GM12878 (cell line): ENCODE measurements at regions not wholly inside any gene's neighbourhood (a gene's known extent, or its start where the extent isn't known, plus 50 kb on each side); places are given as distances from the start of the nearest gene placed in this dataset.

Experiments used
- ATAC-seq: fragments of 200-7000 bp; cut with Tn5 transposase; 3 replicates; pipeline ENCODE4 v1.9.1; 2020; ENCODE audit warnings: mild to moderate bottlenecking, moderate library complexity
- BruUV-seq: library from RNA; stranded (reverse); fragments of 400-500 nt; replicated peaks from 2 replicates; lab custom pipeline; 2021; lab: Mats Ljungman, UMichigan
- CTCF ChIA-PET: fragments of 300-600 bp; sonication (Branson Sonifier 250); formaldehyde crosslinking; extraction: SDS; loops from one replicate; lab custom pipeline; 2021; ENCODE audit warnings: inconsistent platforms; lab: Yijun Ruan, JAX
- POLR2A ChIA-PET: fragments of 350-600 bp; formaldehyde crosslinking; extraction: SDS; loops from one replicate; lab custom pipeline; 2021; ENCODE audit warnings: inconsistent platforms; lab: Charles Lee
- RAD21 ChIA-PET: fragments of 300-600 bp; sonication (Branson Sonifier 250); formaldehyde crosslinking; loops from one replicate; lab custom pipeline; 2023; ENCODE audit warnings: antibody characterized with exemption; ENCODE audit not compliant: unreplicated experiment; lab: Charles Lee
- SMC1A ChIA-PET: fragments of 300-600 bp; sonication (Branson Sonifier 250); formaldehyde crosslinking; loops from one replicate; lab custom pipeline; 2023; ENCODE audit not compliant: unreplicated experiment, uncharacterized antibody; lab: Charles Lee
- DNase-seq: peaks from one replicate; pipeline ENCODE4 v3.0.0-alpha.2; 2011; ENCODE audit warnings: low read depth, low spot score
- FAIRE-seq: peaks from 3 replicates; lab custom pipeline; 2011; peaks lifted over from hg19 to GRCh38; lab: Jason Lieb, UNC
- H2AFZ ChIP-seq: 2 replicates; pipeline ENCODE4 v1.6.0; 2011; ENCODE audit warnings: low read depth, low read length, control low read depth; ENCODE audit not compliant: control insufficient read depth
- H3K27ac ChIP-seq: 2 replicates; pipeline ENCODE4 v1.5.1; 2011; ENCODE audit warnings: control low read depth; ENCODE audit not compliant: control insufficient read depth, insufficient read depth
- H3K27me3 ChIP-seq, 2 experiments: replicated peaks in 1 of 2; 2 replicates each; pipeline versions ENCODE4 v1.6.0 to v1.6.1; 2011; ENCODE audit warnings: low read length in 1 of 2; ENCODE audit not compliant: control insufficient read depth in 2 of 2, insufficient read depth in 2 of 2
- H3K36me3 ChIP-seq, 2 experiments: 2 replicates each; pipeline ENCODE4 v1.5.1; 2011; ENCODE audit warnings: low read length in 1 of 2; ENCODE audit not compliant: control insufficient read depth in 2 of 2, insufficient read depth in 2 of 2
- H3K4me1 ChIP-seq: 2 replicates; pipeline ENCODE4 v1.6.1; 2011; ENCODE audit warnings: mild to moderate bottlenecking, low read length, moderate library complexity, mixed read lengths; ENCODE audit not compliant: control insufficient read depth, insufficient read depth
- H3K4me2 ChIP-seq: 2 replicates; pipeline ENCODE4 v1.6.0; 2011; ENCODE audit warnings: control low read depth; ENCODE audit not compliant: control insufficient read depth, insufficient read depth
- H3K4me3 ChIP-seq: fragments of 200-600 bp; sonication (generic); 2 replicates; pipeline ENCODE4 v1.5.1; 2016
- H3K79me2 ChIP-seq: 2 replicates; pipeline ENCODE4 v1.6.0; 2011; ENCODE audit warnings: low read length; ENCODE audit not compliant: control insufficient read depth, insufficient read depth
- H3K9ac ChIP-seq: 2 replicates; pipeline ENCODE4 v1.8.0; 2011; ENCODE audit warnings: low read length, control low read depth, mixed read lengths; ENCODE audit not compliant: control insufficient read depth, insufficient read depth
- H3K9me3 ChIP-seq: replicated peaks from 3 replicates; pipeline ENCODE4 v1.5.1; 2011; ENCODE audit warnings: mild to moderate bottlenecking, low read length; ENCODE audit not compliant: control insufficient read depth, insufficient read depth
- H4K20me1 ChIP-seq: 2 replicates; pipeline ENCODE4 v1.6.0; 2011; ENCODE audit not compliant: control insufficient read depth, insufficient read depth
- CBFB ChIP-seq: IDR thresholded peaks from 2 replicates; pipeline ENCODE4 v1.6.1; 2016; ENCODE audit warnings: antibody characterized with exemption, low read depth
- HDAC6 ChIP-seq: fragments of 200-600 bp; sonication (generic); IDR thresholded peaks from one replicate; pipeline ENCODE4 v1.8.0; 2017; ENCODE audit warnings: antibody characterized with exemption; ENCODE audit not compliant: unreplicated experiment
- KLF5 ChIP-seq: fragments of 450-650 bp; IDR thresholded peaks from 2 replicates; pipeline ENCODE4 v1.6.1; 2014; ENCODE audit warnings: mild to moderate bottlenecking; ENCODE audit not compliant: partially characterized antibody
- NFXL1 ChIP-seq: fragments of 450-650 bp; IDR thresholded peaks from 2 replicates; pipeline ENCODE4 v1.6.1; 2017; ENCODE audit warnings: antibody characterized with exemption, mild to moderate bottlenecking, borderline replicate concordance
- NR2F1 ChIP-seq: fragments of 450-650 bp; conservative IDR thresholded peaks from 2 replicates; pipeline ENCODE4 v1.6.1; 2017; ENCODE audit warnings: mild to moderate bottlenecking
- POLR2A ChIP-seq: IDR thresholded peaks from 2 replicates; pipeline ENCODE4 v1.6.1; 2011; ENCODE audit warnings: low read depth, mild to moderate bottlenecking, low read length
- RAD21 ChIP-seq: IDR thresholded peaks from 2 replicates; pipeline ENCODE4 v1.6.1; 2011; ENCODE audit warnings: mild to moderate bottlenecking, low read depth, low read length, moderate library complexity; ENCODE audit not compliant: insufficient read depth
- RBBP5 ChIP-seq: fragments of 200-600 bp; sonication (generic); conservative IDR thresholded peaks from 2 replicates; pipeline ENCODE4 v1.6.1; 2016
- SKIL ChIP-seq: fragments of 450-650 bp; IDR thresholded peaks from 2 replicates; pipeline ENCODE4 v1.6.1; 2017; ENCODE audit warnings: mild to moderate bottlenecking, low read depth, inconsistent platforms; ENCODE audit not compliant: poor library complexity, severe bottlenecking
- SRF ChIP-seq, 2 experiments: IDR thresholded peaks; 2 replicates each; pipeline ENCODE4 v1.6.1; 2011; ENCODE audit warnings: low read depth in 2 of 2, low read length in 2 of 2, mild to moderate bottlenecking in 1 of 2, moderate library complexity in 1 of 2
- YBX1 ChIP-seq: fragments of 450-650 bp; IDR thresholded peaks from 2 replicates; pipeline ENCODE4 v1.6.1; 2016; ENCODE audit warnings: antibody characterized with exemption
- ZNF24 ChIP-seq: fragments of 450-650 bp; IDR thresholded peaks from 2 replicates; pipeline ENCODE4 v1.6.1; 2017; ENCODE audit warnings: antibody characterized with exemption, mild to moderate bottlenecking
- ZNF592 ChIP-seq: fragments of 450-650 bp; IDR thresholded peaks from 2 replicates; pipeline ENCODE4 v1.6.1; 2017; ENCODE audit warnings: mild to moderate bottlenecking, moderate library complexity
- ZSCAN29 ChIP-seq: fragments of 450-650 bp; IDR thresholded peaks from 2 replicates; pipeline ENCODE4 v1.6.1; 2017; ENCODE audit warnings: mild to moderate bottlenecking, moderate library complexity
- in situ Hi-C: fragments of 300-500 bp; cut with MboI; formaldehyde crosslinking; loops from 9 replicates; pipeline ENCODE4 v1.14.3; 2018; ENCODE audit warnings: mixed read lengths
- intact Hi-C: fragments of 100-400 bp; cut with micrococcal nuclease; formaldehyde crosslinking; loops from one replicate; pipeline ENCODE4 v1.14.2; 2022; ENCODE audit not compliant: unreplicated experiment

- TF ChIP-seq CBFB (no peak), POLR2A (no peak), HDAC6 (no peak), NR2F1 (no peak)
Measured at GRCh38 chr2:122531290-122532071, 776.0 kb downstream of the TSN start (continued).

- no TSS peak for BruUV-seq
- in situ Hi-C loops (no loop called here), intact Hi-C loops (no loop called here)
- no peaks in the 10 kb centered on the region for H3K4me1 ChIP-seq
- POLR2A ChIA-PET, result interaction anchor here (1.4 kb wide), 1 partner anchor 208 kb away, joined by 6 read pairs; no protein-coding TSS in a partner anchor
- no peaks in the 10 kb centered on the region for H3K79me2 ChIP-seq
- no peak overlapping the region for H3K4me2 ChIP-seq
- SMC1A ChIA-PET, result interaction anchor here (1.1 to 2.4 kb wide), 6 partner anchors 35 to 213 kb away, joined by 3 to 7 read pairs (median 5); no protein-coding TSS in a partner anchor
- H3K27ac ChIP-seq, result no peak overlapping the region
- no peaks in the 10 kb centered on the region for H3K27me3 ChIP-seq
- FAIRE-seq, result no peak
- H3K4me3 ChIP-seq, result no peak overlapping the region
- no peaks in the 10 kb centered on the region for H4K20me1 ChIP-seq
- CTCF ChIA-PET, result interaction anchor here (0.6 to 1.3 kb wide), 5 partner anchors 12 to 1264 kb away, joined by 3 to 4 read pairs (median 3); no protein-coding TSS in a partner anchor
- no peak for ATAC-seq
- no peak overlapping the region for H2AFZ ChIP-seq
- no peak for DNase-seq
- RAD21 ChIA-PET, result interaction anchor here (1.5 kb wide), 1 partner anchor 209 kb away, joined by 7 read pairs; no protein-coding TSS in a partner anchor
- no peaks in the 10 kb centered on the region for H3K36me3 ChIP-seq
- no peaks in the 10 kb centered on the region for H3K9me3 ChIP-seq
- no peak overlapping the region for H3K9ac ChIP-seq
- TF ChIP-seq ZSCAN29 (no peak), RBBP5 (no peak), ZNF24 (no peak), SKIL (no peak), SRF (IDR thresholded peaks at IDR 0.05; ENCODE audit: low read depth in 2 of 2, low read length in 2 of 2) (no peak), YBX1 (no peak), ZNF592 (no peak), KLF5 (no peak), NFXL1 (no peak), RAD21 (no peak)
Measured at GRCh38 chr2:122532072-122532344, 776.6 kb downstream of the TSN start.
